ENCODE measurements at regions not wholly inside any gene's neighbourhood (a gene's known extent, or its start where the extent isn't known, plus 50 kb on each side); places are given as distances from the start of the nearest gene placed in this dataset.

DNA sequence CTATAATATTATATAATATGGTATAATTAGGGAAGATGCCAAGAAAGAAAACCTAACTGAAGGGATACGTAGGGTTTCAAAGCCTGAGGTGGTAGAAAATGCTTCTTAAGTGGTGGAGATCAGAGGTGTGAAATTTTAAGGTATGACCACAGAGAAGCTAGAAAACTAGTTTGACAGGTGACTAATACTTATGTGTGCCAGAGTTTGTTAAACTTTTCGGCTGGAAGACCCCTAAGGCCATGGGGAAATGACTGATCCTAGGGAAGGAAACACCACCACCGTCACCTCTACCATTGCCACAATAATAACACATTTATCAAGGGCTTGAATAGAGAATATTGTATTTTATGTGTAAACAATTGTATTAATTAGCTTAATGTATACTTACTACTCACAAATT, 261.4 kb upstream of the GBE1 start:
- Histone ChIP-seq H3K4me3 (ENCODE audit: low read length) (no peak overlapping the region), H2AFZ (ENCODE audit: low read length) (no peak overlapping the region), H3K9me3 (replicated peaks; ENCODE audit: insufficient read depth, low read length) (no peaks in the 10 kb centered on the region), H3K4me1 (ENCODE audit: low read length) (peaks cover 11% of the 10 kb centered on the region), H3K27ac (ENCODE audit: low read length) (no peak overlapping the region), H4K20me1 (ENCODE audit: insufficient read depth, low read length) (no peaks in the 10 kb centered on the region), H3K79me2 (ENCODE audit: low read length) (no peaks in the 10 kb centered on the region), H3K36me3 (replicated peaks; ENCODE audit: insufficient read depth, low read length) (no peaks in the 10 kb centered on the region), H3F3A (ENCODE audit: insufficient read depth, low read length) (no peaks in the 10 kb centered on the region), H3K4me2 (ENCODE audit: low read depth, low read length) (no peak overlapping the region), H3K9ac (ENCODE audit: low read length) (no peak overlapping the region), H3K9me2 (replicated peaks; ENCODE audit: insufficient read depth, low read length) (no peaks in the 10 kb centered on the region), H3K27me3 (replicated peaks; ENCODE audit: insufficient read depth, low read length) (no peaks in the 10 kb centered on the region)
- TF ChIP-seq, protein P1, sequence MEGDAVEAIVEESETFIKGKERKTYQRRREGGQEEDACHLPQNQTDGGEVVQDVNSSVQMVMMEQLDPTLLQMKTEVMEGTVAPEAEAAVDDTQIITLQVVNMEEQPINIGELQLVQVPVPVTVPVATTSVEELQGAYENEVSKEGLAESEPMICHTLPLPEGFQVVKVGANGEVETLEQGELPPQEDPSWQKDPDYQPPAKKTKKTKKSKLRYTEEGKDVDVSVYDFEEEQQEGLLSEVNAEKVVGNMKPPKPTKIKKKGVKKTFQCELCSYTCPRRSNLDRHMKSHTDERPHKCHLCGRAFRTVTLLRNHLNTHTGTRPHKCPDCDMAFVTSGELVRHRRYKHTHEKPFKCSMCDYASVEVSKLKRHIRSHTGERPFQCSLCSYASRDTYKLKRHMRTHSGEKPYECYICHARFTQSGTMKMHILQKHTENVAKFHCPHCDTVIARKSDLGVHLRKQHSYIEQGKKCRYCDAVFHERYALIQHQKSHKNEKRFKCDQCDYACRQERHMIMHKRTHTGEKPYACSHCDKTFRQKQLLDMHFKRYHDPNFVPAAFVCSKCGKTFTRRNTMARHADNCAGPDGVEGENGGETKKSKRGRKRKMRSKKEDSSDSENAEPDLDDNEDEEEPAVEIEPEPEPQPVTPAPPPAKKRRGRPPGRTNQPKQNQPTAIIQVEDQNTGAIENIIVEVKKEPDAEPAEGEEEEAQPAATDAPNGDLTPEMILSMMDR (IDR thresholded peaks at IDR 0.05; ENCODE audit: low read length): no peak
- TF ChIP-seq EZH2phosphoT487 (IDR thresholded peaks at IDR 0.05; ENCODE audit: low read length): no peak
- TF ChIP-seq EZH2 (optimal IDR thresholded peaks at IDR 0.05; ENCODE audit: low read depth, low read length): no peak
- no peak for DNase-seq

DNA sequence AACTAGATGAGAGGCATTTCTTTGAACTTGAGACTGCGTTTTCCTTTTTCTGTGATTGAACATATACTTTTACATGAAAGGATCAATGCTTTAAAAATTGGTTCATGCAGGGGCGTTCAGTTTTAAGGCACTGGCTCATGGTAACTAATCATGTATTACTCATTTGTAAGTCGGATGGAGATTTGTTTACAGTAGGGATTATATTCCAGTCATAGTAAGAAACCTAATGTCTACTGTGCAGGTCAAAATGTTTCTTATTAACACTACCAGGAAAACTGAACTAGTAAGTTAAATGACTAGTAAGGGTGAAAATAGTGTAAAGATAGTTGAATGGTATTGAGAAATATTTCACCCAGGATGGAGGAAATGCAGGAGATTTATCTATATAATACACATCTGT, 258.8 kb upstream of the GBE1 start:
- H3K9me2 ChIP-seq (replicated peaks; ENCODE audit: insufficient read depth, low read length): no peaks in the 10 kb centered on the region
- H3K9ac ChIP-seq (ENCODE audit: low read length): no peak overlapping the region
- H3K4me3 ChIP-seq (ENCODE audit: low read length): no peak overlapping the region
- no peaks in the 10 kb centered on the region for H3F3A ChIP-seq (ENCODE audit: insufficient read depth, low read length)
- TF ChIP-seq EZH2phosphoT487 (IDR thresholded peaks at IDR 0.05; ENCODE audit: low read length): no peak
- TF ChIP-seq, protein P1 (IDR thresholded peaks at IDR 0.05; ENCODE audit: low read length): no peak
- TF ChIP-seq EZH2 (optimal IDR thresholded peaks at IDR 0.05; ENCODE audit: low read depth, low read length): no peak
- no peak overlapping the region for H3K27ac ChIP-seq (ENCODE audit: low read length)
- H2AFZ ChIP-seq (ENCODE audit: low read length): no peak overlapping the region
- no peaks in the 10 kb centered on the region for H3K36me3 ChIP-seq (replicated peaks; ENCODE audit: insufficient read depth, low read length)
- no peaks in the 10 kb centered on the region for H3K27me3 ChIP-seq (replicated peaks; ENCODE audit: insufficient read depth, low read length)
- H3K4me1 ChIP-seq (ENCODE audit: low read length): peaks cover 9% of the 10 kb centered on the region
- no peaks in the 10 kb centered on the region for H4K20me1 ChIP-seq (ENCODE audit: insufficient read depth, low read length)
- DNase-seq: no peak
- H3K4me2 ChIP-seq (ENCODE audit: low read depth, low read length): no peak overlapping the region
- no peaks in the 10 kb centered on the region; the same call in 1 of the 2 replicates for H3K9me3 ChIP-seq (replicated peaks; ENCODE audit: insufficient read depth, low read length)
- H3K79me2 ChIP-seq (ENCODE audit: low read length): no peaks in the 10 kb centered on the region

DNA sequence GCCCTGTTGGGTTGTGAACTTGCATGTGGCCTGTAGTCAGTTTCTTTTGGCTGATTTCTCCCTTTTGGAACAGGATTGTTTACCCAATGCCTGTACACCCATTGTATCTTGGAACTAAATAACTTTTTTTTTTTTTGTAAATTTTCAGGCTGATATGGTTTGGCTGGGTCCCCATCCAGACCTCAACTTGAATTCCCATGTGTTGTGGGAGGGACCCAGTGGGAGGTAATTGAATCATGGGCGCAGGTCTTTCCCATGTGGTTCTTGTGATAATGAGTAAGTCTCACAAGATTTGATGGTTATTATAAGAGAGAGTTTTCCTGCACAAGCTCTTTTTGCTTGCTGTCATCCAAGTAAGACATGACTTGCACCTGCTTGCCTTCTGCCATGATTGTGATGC, 253.8 kb upstream of the GBE1 start:
- no peak overlapping the region for H3K4me2 ChIP-seq (ENCODE audit: low read depth, low read length)
- DNase-seq: no peak
- no peaks in the 10 kb centered on the region for H3F3A ChIP-seq (ENCODE audit: insufficient read depth, low read length)
- no peaks in the 10 kb centered on the region for H3K79me2 ChIP-seq (ENCODE audit: low read length)
- no peak overlapping the region for H2AFZ ChIP-seq (ENCODE audit: low read length)
- H3K36me3 ChIP-seq (replicated peaks; ENCODE audit: insufficient read depth, low read length): no peaks in the 10 kb centered on the region
- no peak overlapping the region for H3K9ac ChIP-seq (ENCODE audit: low read length)
- H3K9me3 ChIP-seq (replicated peaks; ENCODE audit: insufficient read depth, low read length): no peaks in the 10 kb centered on the region; the same call in 1 of the 2 replicates
- no peak overlapping the region for H3K4me3 ChIP-seq (ENCODE audit: low read length)
- TF ChIP-seq EZH2phosphoT487 (IDR thresholded peaks at IDR 0.05; ENCODE audit: low read length) (no peak), EZH2 (optimal IDR thresholded peaks at IDR 0.05; ENCODE audit: low read depth, low read length) (no peak)
- TF ChIP-seq, protein P1 (IDR thresholded peaks at IDR 0.05; ENCODE audit: low read length): no peak
- no peaks in the 10 kb centered on the region for H3K9me2 ChIP-seq (replicated peaks; ENCODE audit: insufficient read depth, low read length)
- no peaks in the 10 kb centered on the region for H3K27me3 ChIP-seq (replicated peaks; ENCODE audit: insufficient read depth, low read length)
- H4K20me1 ChIP-seq (ENCODE audit: insufficient read depth, low read length): no peaks in the 10 kb centered on the region
- H3K27ac ChIP-seq (ENCODE audit: low read length): no peak overlapping the region
- H3K4me1 ChIP-seq (ENCODE audit: low read length): no peaks in the 10 kb centered on the region

Data from MM.1S (cell line).